H1 (cell line): ENCODE measurements at regions not wholly inside any gene's neighbourhood (a gene's known extent, or its start where the extent isn't known, plus 50 kb on each side); places are given as distances from the start of the nearest gene placed in this dataset.

Experiments
- POLR2AphosphoS5 ChIP-seq: IDR thresholded peaks from 2 replicates; pipeline ENCODE4 v1.6.1; 2011; ENCODE audit warnings: low read depth, low read length
- RBBP5 ChIP-seq: IDR thresholded peaks from 2 replicates; pipeline ENCODE4 v1.7.1; 2012; ENCODE audit warnings: low read depth, mild to moderate bottlenecking, inconsistent platforms, low read length, moderate library complexity, borderline replicate concordance
- TBP ChIP-seq: IDR thresholded peaks from 2 replicates; pipeline ENCODE4 v1.6.1; 2011; ENCODE audit warnings: low read depth, low read length, improper control_type of control experiment

DNA sequence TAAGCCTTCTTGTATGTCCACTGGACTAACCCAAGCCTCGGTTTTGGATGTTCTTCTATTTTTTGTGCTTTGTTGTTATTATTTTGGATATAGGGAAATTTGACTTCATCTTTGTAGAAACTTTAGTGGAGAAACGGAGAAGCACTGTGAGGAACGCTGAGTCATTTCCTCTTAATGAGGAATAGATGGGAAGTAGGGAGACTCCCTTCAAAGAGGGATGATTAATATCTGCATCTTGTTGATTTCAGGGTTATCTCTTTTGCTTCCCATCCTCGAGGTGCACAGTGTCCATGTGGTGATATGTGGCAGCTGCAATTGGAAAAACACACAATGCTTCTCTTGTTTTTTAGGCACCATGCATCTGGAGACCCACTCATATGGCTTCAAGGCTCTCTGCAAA is 1147.9 kb downstream of the NLGN4X start (continued):
- no peak for TF ChIP-seq TBP
- no peak for TF ChIP-seq POLR2AphosphoS5
- no peak for TF ChIP-seq RBBP5
